Ramos (cell line): ENCODE measurements at regions not wholly inside any gene's neighbourhood (a gene's known extent, or its start where the extent isn't known, plus 50 kb on each side); places are given as distances from the start of the nearest gene placed in this dataset.
"Not testable (repeated sequence)": the region's sequence is repeated elsewhere in the genome, so short reads cannot be mapped to it uniquely, and the experiment has no call there.

ENCODE experiments used
- in situ Hi-C: fragments of 300-500 bp; cut with MboI; formaldehyde crosslinking; loops from one replicate; pipeline ENCODE4 v1.14.3; 2022; ENCODE audit warnings: low sequenced_read_pairs; ENCODE audit not compliant: unreplicated experiment

DNA sequence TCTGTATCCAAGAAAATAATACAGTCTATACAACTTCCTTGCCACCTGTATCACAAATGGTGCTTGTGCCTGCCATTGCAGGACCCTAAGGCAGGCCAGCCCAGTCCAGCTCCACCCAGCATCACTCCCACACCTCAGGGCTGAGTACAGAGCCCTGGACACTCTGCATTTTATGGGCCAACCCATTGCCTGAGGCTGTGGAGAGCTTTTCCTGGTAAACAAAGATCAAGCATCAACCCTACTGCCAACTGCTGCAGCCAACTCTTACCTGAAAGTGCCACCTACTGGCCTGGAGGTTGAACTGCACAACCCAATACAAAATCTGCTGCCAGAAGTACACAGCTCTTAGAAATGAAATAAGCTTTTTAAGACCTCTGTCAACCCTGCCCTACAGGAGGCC is 1082.2 kb downstream of the NAALADL2 start:
- in situ Hi-C loops, result no loop called here

DNA sequence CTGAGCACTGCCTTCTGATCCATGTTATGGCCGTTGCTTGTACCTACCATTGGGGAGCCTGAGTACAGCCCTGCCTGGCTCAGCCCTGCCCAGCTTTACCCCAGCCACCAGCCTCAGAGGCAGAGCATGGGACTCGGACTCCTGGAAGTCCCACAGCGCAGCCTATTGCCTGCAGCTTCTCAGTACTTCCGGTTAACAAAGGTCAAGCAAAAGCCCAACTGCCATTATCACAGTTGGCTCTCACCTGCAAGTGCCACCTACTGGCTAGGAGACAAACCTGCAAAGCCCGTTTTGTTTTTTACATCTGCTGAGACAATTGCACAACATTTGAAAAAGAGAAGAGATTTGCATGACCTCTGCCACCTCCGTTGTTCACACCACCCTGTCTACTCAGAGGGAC is 1081.7 kb downstream of the NAALADL2 start:
- in situ Hi-C loops, result no loop called here

DNA sequence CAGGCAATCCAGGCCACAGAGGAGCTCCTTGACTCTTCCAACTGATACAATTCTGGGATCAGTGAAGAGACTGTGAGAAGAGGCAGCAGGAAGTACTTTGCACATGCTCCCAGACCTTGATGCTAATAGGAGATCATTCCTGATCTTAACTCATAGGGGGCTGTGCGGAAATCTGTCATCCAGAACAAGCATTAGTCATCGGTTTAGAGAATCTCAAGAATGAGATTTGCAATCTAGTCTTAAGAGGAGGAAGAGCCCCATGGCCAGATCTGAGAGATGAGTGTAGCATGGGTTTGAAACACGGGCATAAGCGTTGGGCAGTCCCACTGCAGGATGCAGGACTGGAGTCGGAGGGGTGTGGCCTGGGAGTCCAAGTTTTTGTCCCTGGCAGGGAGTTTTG is 1081.1 kb downstream of the NAALADL2 start:
- in situ Hi-C loops, result no loop called here

DNA sequence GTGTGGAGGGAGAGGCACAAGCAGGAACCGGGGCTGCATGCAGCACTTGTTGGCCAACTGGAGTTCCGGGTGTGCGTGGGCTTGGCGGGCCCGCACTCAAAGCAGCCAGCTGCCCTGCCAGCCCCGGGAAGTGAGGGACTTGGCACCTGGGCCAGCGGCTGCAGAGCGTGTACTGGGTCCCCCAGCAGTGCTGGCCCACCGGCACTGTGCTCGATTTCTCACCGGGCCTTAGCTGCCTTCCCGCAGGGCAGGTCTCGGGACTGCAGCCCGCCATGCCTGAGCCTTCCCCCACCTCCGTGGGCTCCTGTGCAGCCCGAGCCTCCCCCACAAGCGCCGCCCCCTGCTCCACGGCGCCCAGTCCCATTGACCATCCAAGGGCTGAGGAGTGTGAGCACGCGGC is 1078.2 kb downstream of the NAALADL2 start:
- in situ Hi-C loops, result not testable (repeated sequence)

DNA sequence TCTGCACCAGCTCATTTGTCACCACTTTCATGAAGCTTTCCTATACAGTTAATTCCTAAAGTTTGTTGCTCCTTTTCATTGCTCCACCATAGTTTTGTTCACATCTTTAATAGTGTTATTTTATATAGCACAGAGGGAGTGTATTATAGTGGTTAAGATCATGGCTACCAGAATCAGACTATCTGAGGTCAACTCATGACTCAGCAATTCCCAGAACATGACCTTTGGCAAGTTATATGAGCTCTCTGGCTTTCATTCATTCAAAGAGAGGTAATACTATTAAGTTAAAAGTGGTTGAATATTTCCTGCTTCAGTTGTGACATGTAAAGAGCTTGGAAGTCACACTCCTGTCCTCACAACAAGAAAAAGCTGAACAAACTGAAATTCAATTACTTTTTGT is 1073.5 kb downstream of the NAALADL2 start:
- in situ Hi-C loops, result no loop called here

DNA sequence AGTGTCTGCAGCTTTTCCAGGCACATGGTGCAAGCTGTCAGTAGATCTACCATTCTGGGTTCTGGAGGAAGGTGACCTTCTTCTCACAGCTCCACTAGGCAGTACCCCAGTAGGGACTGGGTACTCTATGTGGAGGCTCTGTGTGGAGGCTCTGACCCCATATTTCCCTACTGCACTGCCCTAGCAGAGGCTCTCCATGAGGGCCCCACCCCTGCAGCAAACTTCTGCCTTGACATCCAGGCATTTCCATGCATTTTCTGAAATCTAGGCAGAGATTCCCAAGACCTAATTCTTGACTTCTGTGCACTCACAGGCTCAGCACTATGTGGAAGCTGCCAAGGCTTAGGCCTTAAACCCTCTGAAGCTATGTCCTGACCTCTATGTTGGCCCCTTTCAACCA is 1060.0 kb downstream of the NAALADL2 start:
- in situ Hi-C loops, result no loop called here

DNA sequence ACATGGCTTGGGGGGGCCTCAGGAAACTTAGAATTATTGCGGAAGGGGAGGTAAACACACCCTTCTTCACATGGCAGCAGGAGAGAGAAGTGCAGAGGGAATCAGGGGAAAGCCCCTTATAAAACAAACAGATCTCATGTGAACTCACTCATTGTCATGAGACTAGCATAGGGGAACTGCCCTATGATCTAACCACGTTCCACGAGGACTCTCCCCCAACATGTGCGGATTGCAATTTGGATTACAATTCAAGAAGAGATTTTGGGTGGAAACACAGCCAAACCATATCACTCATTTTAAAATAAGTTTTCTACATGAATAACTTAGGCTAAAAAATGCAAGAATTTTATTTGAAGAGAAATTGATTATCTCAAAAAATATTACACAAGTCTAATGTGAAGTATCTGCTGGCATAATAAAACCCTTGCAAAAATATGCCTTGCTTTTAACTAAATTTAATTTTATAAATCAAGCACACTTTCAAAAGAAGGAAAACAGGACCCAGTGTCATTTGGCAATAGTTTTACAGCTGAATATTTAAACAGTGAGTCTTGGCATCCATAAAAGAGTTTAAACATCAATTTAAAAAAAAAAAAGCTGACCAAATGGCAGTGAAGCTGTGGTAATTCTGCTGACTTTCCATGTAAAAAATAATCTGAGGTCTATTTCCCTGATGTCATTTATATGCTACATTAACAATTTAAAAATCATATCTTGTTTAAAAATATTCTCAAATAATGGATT is 1057.2 kb downstream of the NAALADL2 start:
- in situ Hi-C loops, result no loop called here

DNA sequence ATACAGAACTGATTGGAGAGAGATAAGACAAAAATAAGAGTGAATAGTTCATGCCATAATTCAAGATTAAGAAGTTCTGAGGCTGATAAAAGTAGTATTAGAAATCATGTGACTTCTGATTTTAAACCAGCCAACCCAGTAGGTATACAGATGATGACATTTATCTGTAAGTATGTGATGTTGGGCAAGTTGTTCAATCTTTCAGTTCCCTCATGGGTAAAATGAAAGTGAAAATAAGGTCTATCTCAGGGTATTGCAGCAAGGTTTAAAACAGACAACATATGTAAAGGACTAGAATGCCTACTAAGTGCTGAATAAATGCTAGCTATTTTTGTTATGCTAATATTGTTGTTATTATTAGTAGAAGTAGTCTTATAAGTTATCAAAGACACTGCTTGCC is 1055.7 kb downstream of the NAALADL2 start:
- in situ Hi-C loops, result no loop called here

DNA sequence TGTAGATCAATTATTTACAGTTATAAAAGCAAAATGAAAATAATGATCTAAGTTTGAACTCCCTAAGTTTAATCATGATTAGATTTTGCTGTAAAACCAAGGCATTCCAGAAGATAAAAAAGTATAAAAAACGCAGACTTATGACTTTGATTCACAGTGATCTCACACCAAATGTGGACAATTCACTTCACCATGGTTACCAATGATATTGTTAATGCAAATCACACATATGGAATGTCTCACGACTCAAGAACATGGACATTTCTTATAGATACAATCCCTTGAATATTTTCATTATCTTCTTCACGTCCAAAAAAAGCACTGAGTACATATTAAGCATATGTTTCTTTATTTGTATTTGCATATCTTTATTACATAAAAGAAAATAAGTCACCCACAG is 1054.2 kb downstream of the NAALADL2 start:
- in situ Hi-C loops, result no loop called here

DNA sequence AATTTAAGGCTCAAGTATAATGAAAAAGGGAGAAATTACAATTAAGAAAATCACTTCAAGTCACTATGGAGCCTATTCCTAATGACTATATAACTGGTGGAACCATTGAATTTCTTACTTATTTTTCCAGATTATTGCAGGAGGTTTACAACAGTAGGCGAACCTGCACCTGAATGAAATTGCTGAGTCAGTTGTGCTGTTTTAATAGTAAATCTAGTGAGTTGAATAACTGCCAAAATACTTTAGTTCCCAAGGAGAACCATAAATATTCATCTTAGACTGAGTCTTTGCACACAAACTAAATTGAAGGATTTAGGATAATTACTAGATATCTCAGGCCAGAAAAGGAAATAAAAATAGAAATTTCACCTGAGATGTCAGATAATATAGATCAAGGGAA is 1052.8 kb downstream of the NAALADL2 start:
- in situ Hi-C loops, result no loop called here

DNA sequence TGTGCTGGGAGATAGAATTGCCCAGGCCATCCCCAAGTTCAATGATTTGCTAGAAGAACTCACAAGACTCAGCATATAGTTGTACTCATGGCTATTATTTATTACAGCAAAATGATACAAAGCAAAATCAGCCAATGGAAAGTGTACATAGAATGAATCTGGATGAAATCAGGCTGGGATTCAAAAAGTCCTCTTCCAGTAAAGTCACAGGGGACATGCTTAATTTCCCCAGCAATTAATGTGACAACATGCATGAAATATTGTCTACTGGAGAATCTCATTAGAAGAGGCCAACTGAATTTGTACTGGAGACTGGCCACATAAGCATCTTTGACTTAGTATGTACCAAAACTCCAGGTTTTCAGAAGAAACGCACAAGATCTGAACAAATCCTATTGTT is 1043.1 kb downstream of the NAALADL2 start:
- in situ Hi-C loops, result no loop called here

DNA sequence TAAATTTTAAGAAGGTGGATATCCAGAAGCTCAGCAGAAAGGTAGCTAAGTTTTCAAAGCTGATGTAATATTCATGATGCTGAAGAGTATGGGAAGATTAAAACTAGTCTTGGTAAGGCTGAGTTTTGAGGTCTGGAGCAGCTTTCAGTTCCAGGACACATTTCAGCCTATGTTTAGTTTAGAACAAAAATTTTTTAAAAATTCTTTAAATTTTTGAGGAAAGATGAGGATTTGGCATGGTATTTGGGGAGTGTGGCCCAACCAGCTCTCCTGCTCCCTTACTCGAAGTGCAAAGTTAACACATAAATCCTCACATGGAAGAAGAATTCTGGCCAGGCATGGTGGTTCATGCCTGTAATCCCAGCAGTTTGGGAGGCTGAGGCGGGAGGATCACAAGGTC is 1039.1 kb downstream of the NAALADL2 start:
- in situ Hi-C loops, result no loop called here

DNA sequence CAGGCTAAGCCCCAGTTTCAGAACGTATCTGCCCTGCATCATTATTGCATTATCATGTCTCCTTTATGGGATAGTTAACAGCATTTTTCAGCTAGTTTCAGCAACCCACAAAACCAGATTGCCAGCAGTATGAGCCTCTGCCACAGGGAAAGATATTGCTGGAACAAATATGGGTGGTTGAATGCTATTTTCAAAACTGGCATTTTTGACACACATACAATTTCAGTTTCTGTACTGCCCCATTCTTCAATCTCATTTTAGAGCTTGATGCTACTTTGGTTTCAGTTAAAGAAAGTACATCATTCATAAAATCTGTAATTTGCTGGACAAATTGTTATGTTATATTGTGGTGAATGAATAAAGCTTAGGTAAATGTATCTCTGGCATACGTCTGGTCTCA is 1037.5 kb downstream of the NAALADL2 start:
- in situ Hi-C loops, result no loop called here

DNA sequence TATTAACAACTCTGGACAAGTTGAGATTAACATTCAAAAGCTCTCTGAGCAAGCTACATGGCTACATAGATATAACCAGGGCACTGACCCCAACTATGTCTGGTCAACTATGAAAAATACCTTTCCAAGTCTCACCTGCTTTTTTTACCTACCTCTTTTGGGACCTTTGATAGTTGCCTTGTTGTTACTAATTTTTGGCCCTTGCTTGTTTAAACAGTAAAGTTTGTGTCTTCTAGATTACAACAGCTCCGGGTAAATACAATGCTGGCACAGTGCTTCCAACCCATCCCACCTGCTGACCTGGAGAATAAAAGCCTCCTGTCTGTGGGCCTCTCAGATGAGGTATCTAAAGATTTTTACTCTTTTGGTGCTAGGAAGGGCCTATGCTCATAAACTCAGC is 1036.6 kb downstream of the NAALADL2 start:
- in situ Hi-C loops, result no loop called here

DNA sequence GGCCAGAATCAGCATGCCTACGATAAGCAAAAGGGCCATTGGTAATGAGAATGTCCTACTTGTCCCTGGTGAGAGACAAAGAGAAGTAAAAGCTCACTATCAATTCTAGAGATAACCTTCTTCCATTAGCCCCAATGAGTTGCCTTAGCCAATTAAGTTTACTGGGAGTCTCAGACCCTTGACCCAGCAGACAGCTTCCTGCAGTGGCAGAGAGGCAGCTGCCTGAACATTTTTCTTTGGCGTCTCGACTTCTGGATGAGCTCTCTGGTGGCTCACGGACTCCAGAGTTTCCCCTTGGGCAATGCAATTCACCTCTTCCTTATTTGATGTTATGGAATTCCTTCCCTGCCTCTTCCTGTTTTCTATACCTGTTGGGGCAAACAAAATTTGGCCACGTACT is 1034.4 kb downstream of the NAALADL2 start:
- in situ Hi-C loops, result no loop called here

DNA sequence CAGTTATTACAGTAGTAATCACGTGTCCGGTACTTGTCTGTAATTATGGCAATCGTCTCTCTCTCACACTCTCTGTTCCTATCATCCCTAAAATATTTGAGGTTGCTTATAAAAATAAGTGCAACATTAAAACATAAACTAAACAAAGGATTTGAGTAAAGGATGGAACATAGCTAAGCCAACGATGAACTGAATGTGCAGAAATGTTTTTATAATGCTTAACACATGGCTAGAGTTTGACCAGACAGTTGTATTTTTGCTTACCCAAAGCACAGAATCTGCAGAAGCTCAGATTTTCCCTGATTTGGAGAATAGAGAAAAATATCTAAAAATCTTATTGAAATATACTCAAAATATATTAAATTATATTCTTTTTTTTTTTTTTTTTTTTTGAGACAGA is 1030.9 kb downstream of the NAALADL2 start:
- in situ Hi-C loops, result no loop called here

DNA sequence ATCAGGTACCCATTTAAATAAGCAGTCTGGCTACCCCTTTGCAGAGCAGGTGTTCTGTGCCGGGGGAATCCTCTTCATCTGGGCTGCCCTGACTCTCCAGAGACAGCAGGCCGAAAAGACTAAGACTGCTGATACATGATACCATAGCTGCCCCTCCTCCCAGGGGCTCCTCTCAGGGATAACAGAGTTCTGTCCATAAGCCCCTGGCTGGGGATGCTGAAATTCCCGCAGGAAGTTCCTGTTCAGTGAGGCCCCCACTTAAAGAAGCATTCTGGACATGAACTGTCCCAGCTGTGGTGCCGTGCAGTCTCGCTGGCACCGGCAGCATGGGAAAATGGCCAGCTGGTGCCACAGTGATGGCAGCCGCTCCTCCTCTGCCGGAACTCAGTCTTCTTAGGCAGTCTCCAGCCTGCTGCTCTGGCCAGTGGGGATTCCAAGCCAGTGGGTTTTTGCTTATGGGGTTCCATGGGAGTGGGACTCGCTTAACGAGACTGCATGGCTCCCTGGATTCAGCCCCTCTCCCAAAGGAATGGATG is 1026.2 kb downstream of the NAALADL2 start:
- in situ Hi-C loops, result no loop called here

DNA sequence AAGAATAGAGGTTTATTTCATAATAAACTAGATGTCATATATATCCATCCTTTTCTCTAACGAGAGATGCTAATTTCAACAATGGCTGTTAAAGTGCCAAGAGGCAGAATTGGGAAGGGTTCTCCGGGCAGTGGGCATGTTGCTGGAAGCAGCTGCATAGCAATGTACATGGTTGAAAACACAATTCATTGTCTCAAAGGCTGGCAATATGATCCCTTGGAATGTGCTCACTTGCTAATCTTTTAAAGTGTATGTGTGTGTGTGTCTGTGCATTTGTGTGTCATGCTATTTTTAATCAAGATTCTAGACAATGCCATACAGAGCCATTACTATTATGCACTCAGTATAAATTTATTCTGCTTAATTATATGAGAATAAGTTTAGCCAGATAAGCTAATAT is 1020.3 kb downstream of the NAALADL2 start:
- in situ Hi-C loops, result no loop called here

DNA sequence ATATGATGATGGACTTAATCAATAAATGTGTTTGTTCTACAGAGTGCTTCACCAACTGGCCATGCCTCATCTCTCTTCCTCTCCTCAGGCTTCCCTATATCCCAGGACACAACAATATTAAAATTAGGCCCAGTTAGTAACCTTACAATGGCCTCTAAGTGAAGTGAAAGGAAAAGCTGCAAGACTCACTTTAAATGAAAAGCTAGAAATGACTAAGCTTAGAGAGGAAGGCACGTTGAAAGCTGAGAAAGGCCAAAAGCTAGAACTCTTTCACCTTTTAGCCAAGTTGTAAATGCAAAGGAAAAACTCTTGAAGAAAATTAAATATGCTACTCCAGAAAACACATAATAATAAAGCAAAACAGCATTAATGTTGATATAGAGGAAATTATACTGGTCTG is 1010.3 kb downstream of the NAALADL2 start:
- in situ Hi-C loops, result no loop called here

DNA sequence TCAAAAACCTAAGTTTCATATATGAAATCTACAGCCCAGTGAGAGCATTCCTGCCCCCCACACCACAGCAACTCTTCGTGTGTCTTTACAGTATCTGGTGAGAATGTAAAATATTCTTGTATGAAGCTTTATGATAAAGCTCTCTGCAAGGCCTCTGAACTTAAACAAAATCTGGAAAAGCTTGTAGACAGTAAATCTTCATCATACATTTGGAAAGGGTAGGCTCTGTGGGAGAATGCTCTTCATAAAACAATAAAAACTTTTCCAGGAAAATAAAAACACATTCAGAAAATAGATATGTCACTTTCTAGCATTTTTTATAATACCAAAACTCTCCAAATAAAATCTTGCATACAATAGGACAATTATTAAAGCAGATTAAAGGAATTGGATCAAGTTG is 1009.5 kb downstream of the NAALADL2 start:
- in situ Hi-C loops, result no loop called here

DNA sequence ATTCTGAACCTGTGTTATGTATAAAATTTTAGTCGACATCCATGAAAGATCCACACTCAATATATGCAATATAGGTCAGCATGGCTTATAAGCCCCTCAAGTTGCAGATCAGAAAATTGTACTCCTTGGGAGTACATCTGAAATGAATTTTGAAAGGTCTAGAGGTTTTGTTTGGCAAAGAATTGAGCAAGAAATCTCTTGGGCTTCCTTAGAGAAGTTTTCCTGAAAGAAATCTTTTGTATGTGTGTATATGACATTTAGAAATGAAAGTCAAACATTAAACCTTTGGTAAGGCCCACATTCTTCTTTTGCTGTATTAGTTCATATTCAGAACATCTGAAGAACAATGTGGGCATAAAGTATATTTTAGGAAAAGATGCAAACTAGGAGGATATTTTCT is 1006.6 kb downstream of the NAALADL2 start:
- in situ Hi-C loops, result no loop called here

DNA sequence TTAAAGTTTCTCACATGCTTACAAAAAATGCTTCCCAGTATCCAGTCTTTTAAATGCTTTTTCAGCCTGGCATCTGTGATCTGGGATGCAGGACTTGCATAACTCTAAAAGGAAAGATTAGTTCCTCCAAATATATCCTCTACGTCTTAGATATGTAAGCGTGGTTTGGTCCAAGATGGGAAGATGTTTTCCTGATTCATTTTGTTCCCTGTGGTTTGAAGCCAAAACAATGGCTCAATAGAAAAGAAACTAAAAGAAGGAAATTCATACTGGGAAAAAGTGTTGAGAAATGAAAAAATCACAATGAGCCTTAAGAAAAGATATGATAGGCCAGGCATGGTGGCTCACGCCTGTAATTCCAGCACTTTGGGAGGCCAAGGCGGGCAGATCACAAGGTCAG is 1002.8 kb downstream of the NAALADL2 start:
- in situ Hi-C loops, result no loop called here
